Body of pancreas (tissue), 4 donors: ENCODE measurements at regions not wholly inside any gene's neighbourhood (a gene's known extent, or its start where the extent isn't known, plus 50 kb on each side); places are given as distances from the start of the nearest gene placed in this dataset.

Source experiments
- POLR2A ChIP-seq, 3 donors: fragments of 450-650 bp; IDR thresholded peaks; one replicate each; pipeline ENCODE4 v1.6.1; 2016; ENCODE audit warnings: antibody characterized with exemption in 3 of 3, mild to moderate bottlenecking in 2 of 3
- TF ChIP-seq, protein P1 (sequence below), 7 experiments: fragments of 450-650 bp in 4 of 7; fragments of 200-600 bp in 3 of 7; sonication (generic) in 3 of 7; IDR thresholded peaks; one replicate each; pipeline ENCODE4 v1.5.1; 2016 to 2019; ENCODE audit warnings: antibody characterized with exemption in 7 of 7

DNA sequence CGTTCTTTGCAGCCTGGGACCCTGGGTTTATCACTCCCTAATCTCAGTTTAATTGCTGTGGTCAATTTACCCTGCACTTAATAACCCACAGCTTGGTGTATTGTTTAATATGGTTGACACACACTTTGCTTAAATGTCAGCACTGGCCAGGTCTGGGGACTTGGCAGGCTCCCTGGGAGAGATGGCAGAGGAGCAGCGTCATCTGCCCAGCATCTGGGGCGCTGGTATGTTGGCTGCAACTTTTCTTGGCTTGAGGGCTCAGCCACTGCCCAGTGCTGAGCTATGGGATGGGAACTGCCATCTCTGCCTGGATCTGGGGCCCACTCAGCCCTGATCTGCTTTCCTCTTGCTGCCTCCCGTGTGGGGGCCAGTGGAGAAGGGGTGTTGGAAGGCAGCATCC is 115.7 kb upstream of the IRX3 start:
- TF ChIP-seq, protein P1, sequence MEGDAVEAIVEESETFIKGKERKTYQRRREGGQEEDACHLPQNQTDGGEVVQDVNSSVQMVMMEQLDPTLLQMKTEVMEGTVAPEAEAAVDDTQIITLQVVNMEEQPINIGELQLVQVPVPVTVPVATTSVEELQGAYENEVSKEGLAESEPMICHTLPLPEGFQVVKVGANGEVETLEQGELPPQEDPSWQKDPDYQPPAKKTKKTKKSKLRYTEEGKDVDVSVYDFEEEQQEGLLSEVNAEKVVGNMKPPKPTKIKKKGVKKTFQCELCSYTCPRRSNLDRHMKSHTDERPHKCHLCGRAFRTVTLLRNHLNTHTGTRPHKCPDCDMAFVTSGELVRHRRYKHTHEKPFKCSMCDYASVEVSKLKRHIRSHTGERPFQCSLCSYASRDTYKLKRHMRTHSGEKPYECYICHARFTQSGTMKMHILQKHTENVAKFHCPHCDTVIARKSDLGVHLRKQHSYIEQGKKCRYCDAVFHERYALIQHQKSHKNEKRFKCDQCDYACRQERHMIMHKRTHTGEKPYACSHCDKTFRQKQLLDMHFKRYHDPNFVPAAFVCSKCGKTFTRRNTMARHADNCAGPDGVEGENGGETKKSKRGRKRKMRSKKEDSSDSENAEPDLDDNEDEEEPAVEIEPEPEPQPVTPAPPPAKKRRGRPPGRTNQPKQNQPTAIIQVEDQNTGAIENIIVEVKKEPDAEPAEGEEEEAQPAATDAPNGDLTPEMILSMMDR (IDR thresholded peaks at IDR 0.05), result no peak
- TF ChIP-seq POLR2A (IDR thresholded peaks at IDR 0.05), result no peak
